ENCODE measurements at regions not wholly inside any gene's neighbourhood (a gene's known extent, or its start where the extent isn't known, plus 50 kb on each side); places are given as distances from the start of the nearest gene placed in this dataset.

GRCh38 chr19:27719034-27719433 lies 1493.9 kb downstream of the UQCRFS1 start:
- TF ChIP-seq CTCF (conservative IDR thresholded peaks at IDR 0.05; ENCODE audit: low read depth, low read length) (no peak), EZH2 (IDR thresholded peaks at IDR 0.05; ENCODE audit: borderline replicate concordance, low read depth, low read length, poor library complexity, severe bottlenecking) (no peak)
